GM23338 (cell line): ENCODE measurements at regions not wholly inside any gene's neighbourhood (a gene's known extent, or its start where the extent isn't known, plus 50 kb on each side); places are given as distances from the start of the nearest gene placed in this dataset.

Source experiments
- ATAC-seq: fragments of 200-7000 bp; cut with Tn5 transposase; 3 replicates; pipeline ENCODE4 v1.9.1; 2020
- DNase-seq: peaks from one replicate; pipeline ENCODE4 v3.0.0-alpha.2; 2015; ENCODE audit warnings: low spot score
- H2AFZ ChIP-seq: fragments of 200-600 bp; sonication (generic); 2 replicates; pipeline ENCODE4 v1.8.0; 2016; ENCODE audit warnings: antibody characterized with exemption, mild to moderate bottlenecking, moderate library complexity
- H3F3A ChIP-seq: fragments of 200-600 bp; sonication (generic); replicated peaks from 2 replicates; pipeline ENCODE4 v1.8.0; 2017; ENCODE audit warnings: antibody characterized with exemption, mixed run types, low read depth
- H3K27ac ChIP-seq: fragments of 200-600 bp; sonication (generic); 2 replicates; pipeline ENCODE4 v1.6.1; 2016; ENCODE audit warnings: low read depth
- H3K27me3 ChIP-seq: fragments of 200-600 bp; sonication (generic); 2 replicates; pipeline ENCODE4 v1.8.0; 2016; ENCODE audit warnings: mild to moderate bottlenecking, mixed run types, moderate library complexity; ENCODE audit not compliant: insufficient read depth
- H3K36me3 ChIP-seq: fragments of 200-600 bp; sonication (generic); 2 replicates; pipeline ENCODE4 v1.8.0; 2016; ENCODE audit warnings: mild to moderate bottlenecking; ENCODE audit not compliant: insufficient read depth
- H3K4me1 ChIP-seq: fragments of 200-600 bp; sonication (generic); 2 replicates; pipeline ENCODE4 v1.8.0; 2016; ENCODE audit warnings: mild to moderate bottlenecking, moderate library complexity; ENCODE audit not compliant: insufficient read depth
- H3K4me2 ChIP-seq: fragments of 200-600 bp; sonication (generic); 2 replicates; pipeline ENCODE4 v1.7.1; 2017; ENCODE audit warnings: mixed run types
- H3K4me3 ChIP-seq: fragments of 200-600 bp; sonication (generic); 2 replicates; pipeline ENCODE4 v1.6.1; 2016; ENCODE audit warnings: mixed run types
- H3K79me2 ChIP-seq: fragments of 200-600 bp; sonication (generic); replicated peaks from 2 replicates; pipeline ENCODE4 v1.8.0; 2017; ENCODE audit warnings: mild to moderate bottlenecking; ENCODE audit not compliant: insufficient read depth
- H3K9me2 ChIP-seq: fragments of 200-600 bp; sonication (generic); 2 replicates; pipeline ENCODE4 v1.8.0; 2017; ENCODE audit not compliant: insufficient read depth
- H4K20me1 ChIP-seq: fragments of 200-600 bp; sonication (generic); replicated peaks from 2 replicates; pipeline ENCODE4 v1.8.0; 2017; ENCODE audit warnings: mild to moderate bottlenecking; ENCODE audit not compliant: insufficient read depth
- H3K27ac Mint-ChIP-seq: 2 replicates; pipeline ENCODE4 v1.8.0; 2020; ENCODE audit warnings: inconsistent platforms, mild to moderate bottlenecking, moderate library complexity, mixed read lengths
- H3K27me3 Mint-ChIP-seq: 3 replicates; pipeline ENCODE4 v1.8.0; 2022; ENCODE audit warnings: low read depth, mild to moderate bottlenecking, moderate library complexity, mixed read lengths, inconsistent platforms; ENCODE audit not compliant: insufficient read depth, poor library complexity
- H3K36me3 Mint-ChIP-seq: 3 replicates; pipeline ENCODE4 v1.8.0; 2021; ENCODE audit warnings: low read depth, mild to moderate bottlenecking, inconsistent platforms, moderate library complexity, mixed read lengths
- H3K4me1 Mint-ChIP-seq: 3 replicates; pipeline ENCODE4 v1.8.0; 2020; ENCODE audit warnings: mild to moderate bottlenecking, inconsistent platforms, mixed read lengths
- H3K4me3 Mint-ChIP-seq: 3 replicates; pipeline ENCODE4 v1.8.0; 2021; ENCODE audit warnings: moderate library complexity, mild to moderate bottlenecking, inconsistent platforms, mixed read lengths
- H3K9me3 Mint-ChIP-seq: 3 replicates; pipeline ENCODE4 v1.8.0; 2020; ENCODE audit warnings: moderate library complexity, mild to moderate bottlenecking, inconsistent platforms, mixed read lengths
- CREB1 ChIP-seq: fragments of 250-450 bp; sonication (Bioruptor Pico); IDR thresholded peaks from 2 replicates; pipeline ENCODE4 v1.5.0; 2020; ENCODE audit warnings: low read depth, mild to moderate bottlenecking, moderate library complexity
- CTCF ChIP-seq, 2 experiments: fragments of 200-600 bp in 1 of 2; sonication (generic) in 1 of 2; conservative IDR thresholded peaks; 2 replicates each; pipeline versions ENCODE4 v1.5.1 to v1.6.1; 2016 to 2017; ENCODE audit warnings: antibody characterized with exemption in 2 of 2, low read depth in 2 of 2, mild to moderate bottlenecking in 2 of 2, moderate library complexity in 1 of 2
- ETS1 ChIP-seq: IDR thresholded peaks from 2 replicates; pipeline ENCODE4 v1.6.1; 2016; ENCODE audit warnings: antibody characterized with exemption
- EZH2phosphoT487 ChIP-seq: fragments of 200-600 bp; sonication (generic); IDR thresholded peaks from one replicate; pipeline ENCODE4 v1.8.1; 2018; ENCODE audit warnings: antibody characterized with exemption; ENCODE audit not compliant: unreplicated experiment
- NANOG ChIP-seq: IDR thresholded peaks from 2 replicates; pipeline ENCODE4 v1.6.1; 2016; ENCODE audit warnings: antibody characterized with exemption, borderline replicate concordance
- POLR2AphosphoS5 ChIP-seq: IDR thresholded peaks from 2 replicates; pipeline ENCODE4 v1.6.1; 2016; ENCODE audit warnings: antibody characterized with exemption, low read depth
- REST ChIP-seq: IDR thresholded peaks from one replicate; pipeline ENCODE4 v1.6.1; 2018; ENCODE audit warnings: antibody characterized with exemption; ENCODE audit not compliant: unreplicated experiment
- STAT1 ChIP-seq: IDR thresholded peaks from one replicate; pipeline ENCODE4 v1.6.1; 2016; ENCODE audit warnings: antibody characterized with exemption; ENCODE audit not compliant: unreplicated experiment
- ZNF114 ChIP-seq: fragments of 250-450 bp; sonication (Bioruptor Pico); IDR thresholded peaks from 2 replicates; pipeline ENCODE4 v1.5.0; 2020; ENCODE audit warnings: mild to moderate bottlenecking, moderate library complexity
- ZNF331 ChIP-seq: fragments of 250-450 bp; sonication (Bioruptor Pico); IDR thresholded peaks from 2 replicates; pipeline ENCODE4 v1.5.0; 2020; ENCODE audit warnings: low read depth, mild to moderate bottlenecking, moderate library complexity

- TF ChIP-seq NANOG (no peak), POLR2AphosphoS5 (no peak), STAT1 (no peak), ZNF331 (CRISPR knock-in tag) (no peak), CREB1 (CRISPR knock-in tag) (no peak), CTCF (conservative IDR thresholded peaks at IDR 0.05; ENCODE audit: low read depth in 2 of 2) (no peak), EZH2phosphoT487 (no peak), ETS1 (no peak), ZNF114 (CRISPR knock-in tag) (no peak), REST (no peak)
Observed at GRCh38 chr14:21866479-21866878, 192.9 kb upstream of the OR4E1 start (continued).

- no peaks in the 10 kb centered on the region for H3K4me1 Mint-ChIP-seq
- H3K27me3 Mint-ChIP-seq: peaks cover 4% of the 10 kb centered on the region
- H3K36me3 Mint-ChIP-seq: no peaks in the 10 kb centered on the region
- Histone ChIP-seq H2AFZ (peak overlapping the region; percentile 39), H3K79me2 (no peaks in the 10 kb centered on the region), H3K4me2 (no peak overlapping the region), H3K27ac (no peak overlapping the region), H3K4me1 (no peaks in the 10 kb centered on the region), H3K27me3 (no peaks in the 10 kb centered on the region), H3F3A (no peaks in the 10 kb centered on the region), H3K9me2 (no peaks in the 10 kb centered on the region), H4K20me1 (no peaks in the 10 kb centered on the region), H3K4me3 (no peak overlapping the region), H3K36me3 (no peaks in the 10 kb centered on the region)
- ATAC-seq (no peak), DNase-seq (no peak)
- no peak overlapping the region for H3K27ac Mint-ChIP-seq
- no peaks in the 10 kb centered on the region for H3K9me3 Mint-ChIP-seq
- no peak overlapping the region for H3K4me3 Mint-ChIP-seq
- TF ChIP-seq CTCF (conservative IDR thresholded peaks at IDR 0.05; ENCODE audit: low read depth in 2 of 2) (no peak), NANOG (no peak), ZNF331 (CRISPR knock-in tag) (no peak), REST (no peak)
Observed at GRCh38 chr14:21863289-21863688, 189.7 kb upstream of the OR4E1 start.
